ENCODE measurements at regions not wholly inside any gene's neighbourhood (a gene's known extent, or its start where the extent isn't known, plus 50 kb on each side); places are given as distances from the start of the nearest gene placed in this dataset.

DNA sequence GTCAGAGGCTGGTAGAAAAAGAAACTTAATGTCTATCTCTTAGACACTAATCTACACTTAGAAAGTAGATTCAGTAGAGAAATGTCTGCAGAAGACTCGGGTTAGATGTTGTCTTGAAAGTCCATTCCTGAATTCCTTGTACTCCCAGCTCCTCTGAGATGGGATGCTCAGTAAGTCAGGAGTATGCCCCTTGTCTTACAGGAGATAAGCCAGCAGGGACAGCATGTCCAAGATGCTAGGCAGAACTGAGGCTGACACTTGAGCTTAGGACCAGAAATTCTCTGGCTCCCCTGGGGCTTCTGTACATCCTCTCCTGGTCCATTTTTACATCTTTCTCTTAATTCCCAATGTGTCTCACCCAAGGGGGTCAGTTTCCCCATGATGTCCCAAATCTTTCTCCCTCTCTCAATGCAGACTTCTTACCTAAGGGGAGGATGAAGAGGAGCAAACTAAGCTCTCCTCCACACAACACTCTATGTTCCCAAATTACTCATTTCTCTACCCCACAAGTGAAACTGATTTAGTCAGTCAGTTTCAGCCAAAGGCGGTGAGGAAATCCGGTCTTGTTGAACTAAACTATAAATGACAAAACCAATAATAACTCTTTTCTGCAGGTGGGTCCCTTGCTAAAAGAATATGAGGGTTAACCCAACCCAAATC lies 558.2 kb upstream of the DIPK2B start:
- TF ChIP-seq POLR2A (IDR thresholded peaks at IDR 0.05) = no peak
- TF ChIP-seq, protein P1, sequence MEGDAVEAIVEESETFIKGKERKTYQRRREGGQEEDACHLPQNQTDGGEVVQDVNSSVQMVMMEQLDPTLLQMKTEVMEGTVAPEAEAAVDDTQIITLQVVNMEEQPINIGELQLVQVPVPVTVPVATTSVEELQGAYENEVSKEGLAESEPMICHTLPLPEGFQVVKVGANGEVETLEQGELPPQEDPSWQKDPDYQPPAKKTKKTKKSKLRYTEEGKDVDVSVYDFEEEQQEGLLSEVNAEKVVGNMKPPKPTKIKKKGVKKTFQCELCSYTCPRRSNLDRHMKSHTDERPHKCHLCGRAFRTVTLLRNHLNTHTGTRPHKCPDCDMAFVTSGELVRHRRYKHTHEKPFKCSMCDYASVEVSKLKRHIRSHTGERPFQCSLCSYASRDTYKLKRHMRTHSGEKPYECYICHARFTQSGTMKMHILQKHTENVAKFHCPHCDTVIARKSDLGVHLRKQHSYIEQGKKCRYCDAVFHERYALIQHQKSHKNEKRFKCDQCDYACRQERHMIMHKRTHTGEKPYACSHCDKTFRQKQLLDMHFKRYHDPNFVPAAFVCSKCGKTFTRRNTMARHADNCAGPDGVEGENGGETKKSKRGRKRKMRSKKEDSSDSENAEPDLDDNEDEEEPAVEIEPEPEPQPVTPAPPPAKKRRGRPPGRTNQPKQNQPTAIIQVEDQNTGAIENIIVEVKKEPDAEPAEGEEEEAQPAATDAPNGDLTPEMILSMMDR (IDR thresholded peaks at IDR 0.05) = no peak
